H1 (cell line): ENCODE measurements at regions not wholly inside any gene's neighbourhood (a gene's known extent, or its start where the extent isn't known, plus 50 kb on each side); places are given as distances from the start of the nearest gene placed in this dataset.

Experiments used
- CTCF ChIP-seq, 3 experiments: IDR thresholded peaks; 1 replicate in 2 of 3; 2 replicates in 1 of 3; pipeline versions ENCODE4 v1.5.1 to v1.6.1; 2011; ENCODE audit warnings: low read length in 3 of 3, mild to moderate bottlenecking in 3 of 3, inconsistent platforms in 2 of 3, low read depth in 1 of 3, moderate library complexity in 1 of 3; ENCODE audit not compliant: insufficient read depth in 1 of 3; ENCODE audit errors: control extremely low read depth in 1 of 3
- EGR1 ChIP-seq: IDR thresholded peaks from 2 replicates; pipeline ENCODE4 v1.6.1; 2011; ENCODE audit warnings: low read depth, low read length, borderline replicate concordance
- JUN ChIP-seq: IDR thresholded peaks from 2 replicates; pipeline ENCODE4 v1.6.1; 2011; ENCODE audit warnings: low read depth, mild to moderate bottlenecking, improper control_type of control experiment, low read length
- PHF8 ChIP-seq: fragments of 200-600 bp; sonication (generic); conservative IDR thresholded peaks from 2 replicates; pipeline ENCODE4 v1.7.1; 2012; ENCODE audit warnings: low read depth, mild to moderate bottlenecking, inconsistent platforms, low read length, moderate library complexity
- POLR2A ChIP-seq, 2 experiments: IDR thresholded peaks; 1 replicate in 1 of 2; 2 replicates in 1 of 2; pipeline ENCODE4 v1.6.1; 2011; ENCODE audit warnings: low read depth in 2 of 2, low read length in 2 of 2, mild to moderate bottlenecking in 2 of 2; ENCODE audit errors: control extremely low read depth in 1 of 2

GRCh38 chr10:4555920-4556319, 270.1 kb upstream of the AKR1E2 start:
- TF ChIP-seq EGR1 (no peak), CTCF (IDR thresholded peaks at IDR 0.05; ENCODE audit: control extremely low read depth in 1 of 3, insufficient read depth in 1 of 3, low read depth in 1 of 3, low read length in 3 of 3) (no peak), POLR2A (IDR thresholded peaks at IDR 0.05; ENCODE audit: control extremely low read depth in 1 of 2, low read depth in 2 of 2, low read length in 2 of 2) (no peak), PHF8 (no peak), JUN (no peak)
